Cardiac fibroblast (primary cell): ENCODE measurements at regions not wholly inside any gene's neighbourhood (a gene's known extent, or its start where the extent isn't known, plus 50 kb on each side); places are given as distances from the start of the nearest gene placed in this dataset.

ENCODE experiments used
- DNase-seq, 2 donors: peaks; one replicate each; pipeline versions ENCODE4 v3.0.0 to v3.0.0-alpha.2; 2010; ENCODE audit warnings: low read depth in 2 of 2
- H3K4me3 ChIP-seq, 2 donors: replicated peaks in 1 of 2; 1 replicate in 1 of 2; 2 replicates in 1 of 2; pipeline ENCODE4 v1.5.1; 2011; ENCODE audit warnings: low read depth in 2 of 2, low read length in 2 of 2, mild to moderate bottlenecking in 2 of 2, moderate library complexity in 1 of 2
- TF ChIP-seq, protein P1 (sequence below): IDR thresholded peaks from one replicate; pipeline ENCODE4 v1.5.1; 2011; ENCODE audit warnings: low read depth, mild to moderate bottlenecking, low read length, inconsistent platforms

DNA sequence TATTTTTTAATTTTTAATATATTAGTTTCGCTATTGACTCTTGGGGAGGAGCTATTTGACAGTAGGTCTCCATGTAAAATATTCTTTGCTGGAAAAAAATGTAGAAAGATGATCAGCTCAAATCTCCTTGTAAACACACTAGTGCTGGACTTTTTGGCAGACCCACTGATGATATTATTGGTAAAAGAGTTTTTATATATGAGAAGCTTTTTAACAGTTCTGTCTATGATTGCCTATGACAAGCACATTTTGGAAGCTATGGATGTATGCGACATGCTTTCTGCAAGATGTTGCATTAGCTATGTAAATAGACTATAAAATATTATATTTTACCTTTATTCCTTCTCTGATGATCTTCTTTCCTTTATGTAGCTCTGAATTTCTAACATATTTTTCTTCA is 928.5 kb downstream of the DNAJB9 start:
- TF ChIP-seq, protein P1, sequence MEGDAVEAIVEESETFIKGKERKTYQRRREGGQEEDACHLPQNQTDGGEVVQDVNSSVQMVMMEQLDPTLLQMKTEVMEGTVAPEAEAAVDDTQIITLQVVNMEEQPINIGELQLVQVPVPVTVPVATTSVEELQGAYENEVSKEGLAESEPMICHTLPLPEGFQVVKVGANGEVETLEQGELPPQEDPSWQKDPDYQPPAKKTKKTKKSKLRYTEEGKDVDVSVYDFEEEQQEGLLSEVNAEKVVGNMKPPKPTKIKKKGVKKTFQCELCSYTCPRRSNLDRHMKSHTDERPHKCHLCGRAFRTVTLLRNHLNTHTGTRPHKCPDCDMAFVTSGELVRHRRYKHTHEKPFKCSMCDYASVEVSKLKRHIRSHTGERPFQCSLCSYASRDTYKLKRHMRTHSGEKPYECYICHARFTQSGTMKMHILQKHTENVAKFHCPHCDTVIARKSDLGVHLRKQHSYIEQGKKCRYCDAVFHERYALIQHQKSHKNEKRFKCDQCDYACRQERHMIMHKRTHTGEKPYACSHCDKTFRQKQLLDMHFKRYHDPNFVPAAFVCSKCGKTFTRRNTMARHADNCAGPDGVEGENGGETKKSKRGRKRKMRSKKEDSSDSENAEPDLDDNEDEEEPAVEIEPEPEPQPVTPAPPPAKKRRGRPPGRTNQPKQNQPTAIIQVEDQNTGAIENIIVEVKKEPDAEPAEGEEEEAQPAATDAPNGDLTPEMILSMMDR = no peak

DNA sequence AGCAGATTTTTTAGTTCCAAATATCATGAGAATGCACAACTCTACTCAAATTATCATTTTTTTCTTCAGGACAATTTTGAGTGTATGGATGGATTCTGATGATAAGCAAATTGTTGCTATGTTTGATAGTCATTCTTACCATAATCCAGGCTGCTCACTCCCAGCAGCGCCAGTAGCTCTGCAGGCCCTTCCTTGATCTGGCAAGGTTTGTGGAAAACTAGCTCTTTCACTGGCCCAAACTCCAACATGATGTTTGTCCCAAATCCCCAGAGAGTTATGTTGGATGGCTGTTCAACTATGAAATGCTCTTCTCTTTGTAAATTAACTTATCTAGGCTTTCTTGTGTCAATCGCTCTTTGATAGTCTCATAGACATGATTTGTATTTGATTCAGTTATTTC is 933.7 kb downstream of the DNAJB9 start:
- no peak for DNase-seq
- TF ChIP-seq, protein P1 = no peak
- H3K4me3 ChIP-seq = no peak overlapping the region

More for the DNA sequence above, 928.5 kb downstream of the DNAJB9 start:
- no peak overlapping the region for H3K4me3 ChIP-seq
- DNase-seq = no peak

DNA sequence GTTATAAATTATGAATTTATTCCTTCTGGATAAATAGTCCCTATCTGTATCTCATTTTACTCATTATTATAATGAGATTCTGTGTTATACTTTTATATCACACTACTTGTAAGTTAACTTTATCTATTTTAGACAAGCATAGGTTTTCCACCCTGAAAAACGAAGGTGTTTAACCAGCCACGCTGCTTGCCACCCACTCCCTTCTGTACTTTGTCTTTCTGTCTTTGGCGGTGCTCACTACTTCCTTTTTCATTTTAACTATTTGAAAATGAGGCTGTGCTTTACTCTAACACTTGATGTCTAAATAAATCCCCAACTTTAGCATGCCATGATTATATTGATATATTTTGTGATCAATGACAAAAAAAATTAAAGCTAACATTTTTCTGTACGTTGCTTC is 952.9 kb downstream of the DNAJB9 start:
- TF ChIP-seq, protein P1 = no peak
- no peak overlapping the region for H3K4me3 ChIP-seq
- no peak for DNase-seq

- H3K4me3 ChIP-seq = no peak overlapping the region
- TF ChIP-seq, protein P1 = no peak
- DNase-seq = no peak
These were observed 958.2 kb downstream of the DNAJB9 start for GRCh38 chr7:109527833-109528232.

- TF ChIP-seq, protein P1 = no peak
- H3K4me3 ChIP-seq = no peak overlapping the region
- DNase-seq = no peak
These were observed 960.0 kb downstream of the DNAJB9 start for GRCh38 chr7:109529712-109530111.

GRCh38 chr7:109532262-109532992 is 962.8 kb downstream of the DNAJB9 start:
- TF ChIP-seq, protein P1 = no peak
- no peak for DNase-seq
- H3K4me3 ChIP-seq = no peak overlapping the region

DNA sequence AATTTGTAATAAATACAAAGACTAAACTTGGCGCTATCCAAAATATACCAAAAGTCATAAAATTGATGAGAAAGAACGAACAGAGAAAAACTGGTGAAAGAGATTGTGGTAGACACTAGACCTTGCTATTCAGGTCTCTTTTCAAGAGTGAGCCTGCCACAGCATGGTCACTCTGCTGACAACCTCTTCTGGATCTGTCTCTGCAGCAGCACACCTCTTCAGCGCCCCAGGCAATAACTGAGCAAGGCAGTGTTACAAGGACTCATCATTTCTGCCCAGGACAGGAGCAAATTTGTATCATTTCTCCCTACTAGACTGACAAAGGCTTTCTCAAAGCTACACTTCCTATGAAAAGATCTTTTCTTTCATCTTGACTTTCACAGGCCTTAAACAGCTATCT is 976.0 kb downstream of the DNAJB9 start:
- H3K4me3 ChIP-seq = no peak overlapping the region
- no peak for DNase-seq
- TF ChIP-seq, protein P1 = no peak
